Trophoblast cell (in vitro differentiated cells and primary cell): ENCODE measurements at regions not wholly inside any gene's neighbourhood (a gene's known extent, or its start where the extent isn't known, plus 50 kb on each side); places are given as distances from the start of the nearest gene placed in this dataset.

ENCODE experiments used
- DNase-seq, 2 donors: peaks; one replicate each; pipeline ENCODE4 v3.0.0-alpha.2; 2016
- H2AFZ ChIP-seq: 2 replicates; pipeline ENCODE4 v1.6.1; 2013; ENCODE audit warnings: low read length, moderate library complexity, mild to moderate bottlenecking; ENCODE audit not compliant: insufficient read depth, poor library complexity
- H2AK5ac ChIP-seq: 2 replicates; pipeline ENCODE4 v1.6.1; 2013; ENCODE audit warnings: mild to moderate bottlenecking, low read length
- H2BK120ac ChIP-seq: 2 replicates; pipeline ENCODE4 v1.6.1; 2013; ENCODE audit warnings: low read length, mild to moderate bottlenecking, moderate library complexity; ENCODE audit not compliant: insufficient read depth, poor library complexity
- H2BK12ac ChIP-seq: 2 replicates; pipeline ENCODE4 v1.6.1; 2013; ENCODE audit warnings: mild to moderate bottlenecking, low read length, moderate library complexity
- H2BK5ac ChIP-seq: 2 replicates; pipeline ENCODE4 v1.6.1; 2013; ENCODE audit warnings: low read length, low read depth, moderate library complexity, mild to moderate bottlenecking; ENCODE audit not compliant: poor library complexity
- H3K14ac ChIP-seq: 2 replicates; pipeline ENCODE4 v1.6.1; 2013; ENCODE audit warnings: mild to moderate bottlenecking, low read length
- H3K18ac ChIP-seq: 2 replicates; pipeline ENCODE4 v1.6.1; 2013; ENCODE audit warnings: mild to moderate bottlenecking, low read length
- H3K23ac ChIP-seq: 2 replicates; pipeline ENCODE4 v1.6.1; 2013; ENCODE audit warnings: low read length
- H3K27ac ChIP-seq: 2 replicates; pipeline ENCODE4 v1.5.1; 2013; ENCODE audit warnings: low read depth, mild to moderate bottlenecking, inconsistent platforms, low read length, moderate library complexity
- H3K27me3 ChIP-seq: 2 replicates; pipeline ENCODE4 v1.6.1; 2013; ENCODE audit warnings: inconsistent platforms, mild to moderate bottlenecking, low read length, moderate library complexity; ENCODE audit not compliant: insufficient read depth
- H3K36me3 ChIP-seq, 2 experiments: 1 replicate in 1 of 2; 2 replicates in 1 of 2; pipeline ENCODE4 v1.6.1; 2013; ENCODE audit warnings: low read length in 2 of 2, mild to moderate bottlenecking in 2 of 2, moderate library complexity in 1 of 2; ENCODE audit not compliant: insufficient read depth in 2 of 2, control insufficient read depth in 1 of 2
- H3K4ac ChIP-seq: 2 replicates; pipeline ENCODE4 v1.6.1; 2013; ENCODE audit warnings: low read depth, mild to moderate bottlenecking, low read length, moderate library complexity
- H3K4me1 ChIP-seq, 2 experiments: 1 replicate in 1 of 2; 2 replicates in 1 of 2; pipeline ENCODE4 v1.6.1; 2013; ENCODE audit warnings: low read length in 2 of 2, mild to moderate bottlenecking in 2 of 2, moderate library complexity in 1 of 2; ENCODE audit not compliant: insufficient read depth in 2 of 2, control insufficient read depth in 1 of 2
- H3K4me2 ChIP-seq: 2 replicates; pipeline ENCODE4 v1.6.1; 2013; ENCODE audit warnings: inconsistent platforms, mild to moderate bottlenecking, low read length, moderate library complexity
- H3K4me3 ChIP-seq: 2 replicates; pipeline ENCODE4 v1.5.1; 2013; ENCODE audit warnings: mild to moderate bottlenecking, low read depth, low read length, inconsistent platforms
- H3K79me1 ChIP-seq: one replicate; pipeline ENCODE4 v1.6.1; 2013; ENCODE audit warnings: low read length
- H3K79me2 ChIP-seq: 2 replicates; pipeline ENCODE4 v1.6.1; 2013; ENCODE audit warnings: low read length, mild to moderate bottlenecking; ENCODE audit not compliant: control insufficient read depth, insufficient read depth, poor library complexity
- H3K9ac ChIP-seq: 2 replicates; pipeline ENCODE4 v1.6.1; 2013; ENCODE audit warnings: mild to moderate bottlenecking, low read length
- H3K9me3 ChIP-seq: 2 replicates; pipeline ENCODE4 v1.6.1; 2013; ENCODE audit warnings: low read depth, mild to moderate bottlenecking, control low read depth, inconsistent platforms, low read length; ENCODE audit not compliant: insufficient read depth
- H4K12ac ChIP-seq: 2 replicates; pipeline ENCODE4 v1.6.1; 2013; ENCODE audit warnings: low read depth, mild to moderate bottlenecking, low read length, moderate library complexity
- H4K8ac ChIP-seq: 2 replicates; pipeline ENCODE4 v1.6.1; 2013; ENCODE audit warnings: low read depth, mild to moderate bottlenecking, low read length, moderate library complexity
- H4K91ac ChIP-seq: one replicate; pipeline ENCODE4 v1.6.1; 2013; ENCODE audit warnings: low read depth, mild to moderate bottlenecking, low read length, moderate library complexity
- WGBS: extraction: QIAGEN DNeasy Blood & Tissue Kit; methylation state at CpG from one replicate; pipeline ENCODE4 v1.1.7; 2013; ENCODE audit warnings: missing lambda C conversion rate; ENCODE audit not compliant: insufficient read length, insufficient coverage; ENCODE audit errors: extremely low coverage; 5-methylcytosine and 5-hydroxymethylcytosine counted together

GRCh38 chr2:16277117-16277516, 336.8 kb downstream of the MYCN start:
- no peak overlapping the region for H4K91ac ChIP-seq
- no peak overlapping the region for H2BK5ac ChIP-seq
- H3K79me1 ChIP-seq: peaks cover 2% of the 10 kb centered on the region
- no peak for DNase-seq
- H2AK5ac ChIP-seq: no peak overlapping the region
- no peak overlapping the region for H3K23ac ChIP-seq
- H3K9me3 ChIP-seq: no peaks in the 10 kb centered on the region
- H3K79me2 ChIP-seq: no peaks in the 10 kb centered on the region
- no peak overlapping the region for H3K4ac ChIP-seq
- no peak overlapping the region for H4K8ac ChIP-seq
- H2BK120ac ChIP-seq: no peak overlapping the region
- H3K27ac ChIP-seq: no peak overlapping the region
- no peak overlapping the region for H3K14ac ChIP-seq
- H2AFZ ChIP-seq: no peak overlapping the region
- WGBS: no CpG with 5 or more reads among the region's 2 CpGs
- no peak overlapping the region for H4K12ac ChIP-seq
- H2BK12ac ChIP-seq: no peak overlapping the region
- no peak overlapping the region for H3K18ac ChIP-seq
- no peaks in the 10 kb centered on the region for H3K36me3 ChIP-seq
- no peak overlapping the region for H3K9ac ChIP-seq
- H3K4me2 ChIP-seq: no peak overlapping the region
- no peaks in the 10 kb centered on the region for H3K27me3 ChIP-seq
- no peak overlapping the region for H3K4me3 ChIP-seq
- peaks cover 2 to 5% of the 10 kb centered on the region in 2 experiments for H3K4me1 ChIP-seq

- Histone ChIP-seq H3K9me3 (no peaks in the 10 kb centered on the region), H3K36me3 (no peaks in the 10 kb centered on the region), H4K91ac (no peak overlapping the region), H3K27me3 (no peaks in the 10 kb centered on the region), H3K4me1 (peaks cover 0 to 5% of the 10 kb centered on the region in 2 experiments), H2AFZ (no peak overlapping the region), H2AK5ac (no peak overlapping the region), H4K12ac (no peak overlapping the region), H3K14ac (no peak overlapping the region), H3K79me1 (no peaks in the 10 kb centered on the region), H2BK12ac (no peak overlapping the region), H3K4me2 (no peak overlapping the region), H2BK120ac (no peak overlapping the region), H3K23ac (no peak overlapping the region), H3K79me2 (no peaks in the 10 kb centered on the region), H3K18ac (no peak overlapping the region), H2BK5ac (no peak overlapping the region), H4K8ac (no peak overlapping the region), H3K9ac (no peak overlapping the region), H3K4ac (no peak overlapping the region), H3K27ac (no peak overlapping the region), H3K4me3 (no peak overlapping the region)
- DNase-seq: no peak
- WGBS: no CpG with 5 or more reads among the region's 4 CpGs
Measured at GRCh38 chr2:16275661-16276060, 335.3 kb downstream of the MYCN start.

- no peak overlapping the region for H2BK5ac ChIP-seq
- H3K27me3 ChIP-seq: no peaks in the 10 kb centered on the region
- no peak overlapping the region for H3K4ac ChIP-seq
- H3K4me3 ChIP-seq: no peak overlapping the region
- H2AK5ac ChIP-seq: no peak overlapping the region
- H2BK120ac ChIP-seq: no peak overlapping the region
- no peak overlapping the region for H2AFZ ChIP-seq
- H3K36me3 ChIP-seq: no peaks in the 10 kb centered on the region
- WGBS: no CpG with 5 or more reads among the region's 4 CpGs
- no peak overlapping the region for H3K9ac ChIP-seq
- H3K79me1 ChIP-seq: no peaks in the 10 kb centered on the region
- no peak for DNase-seq
- H4K91ac ChIP-seq: no peak overlapping the region
- H3K79me2 ChIP-seq: no peaks in the 10 kb centered on the region
- no peak overlapping the region for H3K14ac ChIP-seq
- no peaks in the 10 kb centered on the region for H3K9me3 ChIP-seq
- no peak overlapping the region for H3K23ac ChIP-seq
- H4K8ac ChIP-seq: no peak overlapping the region
- no peak overlapping the region for H3K18ac ChIP-seq
- no peak overlapping the region for H2BK12ac ChIP-seq
- H3K4me2 ChIP-seq: no peak overlapping the region
- peaks cover 0 to 1% of the 10 kb centered on the region in 2 experiments for H3K4me1 ChIP-seq
- H4K12ac ChIP-seq: no peak overlapping the region
- no peak overlapping the region for H3K27ac ChIP-seq
Measured at GRCh38 chr2:16275131-16275530, 334.8 kb downstream of the MYCN start.

GRCh38 chr2:16273111-16273510, 332.8 kb downstream of the MYCN start:
- Histone ChIP-seq H2BK5ac (no peak overlapping the region), H3K4me3 (no peak overlapping the region), H3K9me3 (no peaks in the 10 kb centered on the region), H4K8ac (no peak overlapping the region), H3K4me2 (no peak overlapping the region), H3K4ac (no peak overlapping the region), H3K14ac (no peak overlapping the region), H3K79me1 (no peaks in the 10 kb centered on the region), H4K91ac (no peak overlapping the region), H2AK5ac (no peak overlapping the region), H4K12ac (no peak overlapping the region), H2BK120ac (no peak overlapping the region), H3K27ac (no peak overlapping the region), H3K9ac (no peak overlapping the region), H3K36me3 (no peaks in the 10 kb centered on the region), H3K79me2 (no peaks in the 10 kb centered on the region), H3K18ac (no peak overlapping the region), H3K27me3 (no peaks in the 10 kb centered on the region), H3K23ac (no peak overlapping the region), H2AFZ (no peak overlapping the region), H3K4me1 (no peaks in the 10 kb centered on the region), H2BK12ac (no peak overlapping the region)
- no peak for DNase-seq
